ENCODE measurements at regions not wholly inside any gene's neighbourhood (a gene's known extent, or its start where the extent isn't known, plus 50 kb on each side); places are given as distances from the start of the nearest gene placed in this dataset.

DNA sequence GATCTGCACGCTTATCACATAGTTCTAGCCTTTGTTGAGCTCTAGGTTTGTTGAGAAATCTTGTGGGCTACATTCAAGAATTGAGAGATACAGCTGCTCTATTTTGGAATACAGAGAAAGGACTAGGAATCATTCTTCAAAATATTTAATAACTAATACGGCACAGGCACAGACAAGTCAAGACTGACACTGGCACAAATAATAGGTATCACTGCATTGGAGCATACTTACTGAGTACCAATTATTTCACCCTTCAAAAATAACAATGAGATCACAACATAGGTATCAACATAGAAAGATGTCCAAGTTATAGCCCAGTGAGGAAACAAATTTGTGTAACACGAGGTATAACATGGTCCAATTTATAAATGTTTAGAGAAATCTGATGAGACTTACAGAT, 133.7 kb upstream of the TSC22D2 start:
- DNase-seq = no peak
- POLR2A ChIA-PET (ENCODE audit: unreplicated experiment) = no interaction called here
- Histone ChIP-seq H3K27me3 (ENCODE audit: control insufficient read depth, insufficient read depth, low read length) (no peaks in the 10 kb centered on the region), H4K91ac (ENCODE audit: insufficient read depth, low read depth, low read length) (no peak overlapping the region), H3K14ac (replicated peaks; ENCODE audit: low read depth, low read length) (no peak overlapping the region), H2BK120ac (ENCODE audit: low read depth, low read length) (no peak overlapping the region), H3K4me2 (ENCODE audit: low read depth, low read length) (no peak overlapping the region), H2AK5ac (ENCODE audit: low read depth, low read length) (no peak overlapping the region), H2BK5ac (ENCODE audit: low read depth, low read length, poor library complexity, severe bottlenecking) (no peak overlapping the region), H4K20me1 (ENCODE audit: insufficient read depth, low read length) (no peaks in the 10 kb centered on the region), H3K4me3 (ENCODE audit: insufficient read depth, low read depth, low read length) (no peak overlapping the region), H2AK9ac (replicated peaks; ENCODE audit: low read depth, low read length, poor library complexity) (no peak overlapping the region), H2BK20ac (ENCODE audit: low read depth, low read length) (no peak overlapping the region), H3K27ac (ENCODE audit: insufficient read depth, low read length) (no peak overlapping the region), H3K23ac (ENCODE audit: low read depth, low read length) (no peak overlapping the region), H3K79me1 (ENCODE audit: low read depth in 1 of 2, low read length in 2 of 2) (no peaks in the 10 kb centered on the region), H3K4ac (ENCODE audit: low read depth, low read length) (no peak overlapping the region), H3K4me1 (ENCODE audit: control insufficient read depth, insufficient read depth, low read length) (peaks cover 6% of the 10 kb centered on the region), H2BK15ac (ENCODE audit: low read depth, low read length) (no peak overlapping the region), H3K9me3 (ENCODE audit: control insufficient read depth, insufficient read depth, low read length) (no peaks in the 10 kb centered on the region), H3K36me3 (ENCODE audit: control insufficient read depth, insufficient read depth, low read length) (no peaks in the 10 kb centered on the region), H3K9me1 (ENCODE audit: insufficient read depth, low read length) (no peaks in the 10 kb centered on the region), H2AFZ (replicated peaks; ENCODE audit: low read length, poor library complexity) (no peak overlapping the region), H4K5ac (ENCODE audit: low read depth, low read length) (no peak overlapping the region), H3K56ac (ENCODE audit: extremely low read depth, insufficient read depth, low read length) (no peak overlapping the region), H4K8ac (ENCODE audit: low read depth in 2 of 2, low read length in 2 of 2) (no peak overlapping the region), H3K9ac (ENCODE audit: low read depth, low read length) (no peak overlapping the region), H3K18ac (ENCODE audit: low read depth, low read length) (no peak overlapping the region; the same call in 1 of the 2 replicates)
- ATAC-seq (ENCODE audit: low read depth) = no peak
- dilution Hi-C loops (cut with HindIII; ENCODE audit: low sequenced_read_pairs, unreplicated experiment) = no loop called here
- no CpG with 5 or more reads among the region's 3 CpGs for WGBS, 2 experiments (ENCODE audit: extremely low coverage in 2 of 2, insufficient read length in 1 of 2)
- TF ChIP-seq MAFK (IDR thresholded peaks at IDR 0.05; ENCODE audit: low read depth, low read length) (no peak), BHLHE40 (IDR thresholded peaks at IDR 0.05; ENCODE audit: low read depth, low read length) (no peak), MXI1 (IDR thresholded peaks at IDR 0.05; ENCODE audit: borderline replicate concordance, low read depth, low read length) (no peak), SMC3 (IDR thresholded peaks at IDR 0.05; ENCODE audit: low read depth, low read length) (no peak), RFX5 (IDR thresholded peaks at IDR 0.05; ENCODE audit: low read depth, low read length) (no peak), MAZ (IDR thresholded peaks at IDR 0.05; ENCODE audit: borderline replicate concordance, low read depth, low read length) (no peak), RAD21 (IDR thresholded peaks at IDR 0.05; ENCODE audit: low read length) (no peak), CHD1 (IDR thresholded peaks at IDR 0.05; ENCODE audit: low read depth, low read length) (no peak), RCOR1 (IDR thresholded peaks at IDR 0.05; ENCODE audit: insufficient replicate concordance, low read length) (no peak), POLR2A (IDR thresholded peaks at IDR 0.05; ENCODE audit: low read depth, low read length) (no peak), CEBPB (IDR thresholded peaks at IDR 0.05; ENCODE audit: low read depth, low read length) (no peak)
- TF ChIP-seq, protein P1, sequence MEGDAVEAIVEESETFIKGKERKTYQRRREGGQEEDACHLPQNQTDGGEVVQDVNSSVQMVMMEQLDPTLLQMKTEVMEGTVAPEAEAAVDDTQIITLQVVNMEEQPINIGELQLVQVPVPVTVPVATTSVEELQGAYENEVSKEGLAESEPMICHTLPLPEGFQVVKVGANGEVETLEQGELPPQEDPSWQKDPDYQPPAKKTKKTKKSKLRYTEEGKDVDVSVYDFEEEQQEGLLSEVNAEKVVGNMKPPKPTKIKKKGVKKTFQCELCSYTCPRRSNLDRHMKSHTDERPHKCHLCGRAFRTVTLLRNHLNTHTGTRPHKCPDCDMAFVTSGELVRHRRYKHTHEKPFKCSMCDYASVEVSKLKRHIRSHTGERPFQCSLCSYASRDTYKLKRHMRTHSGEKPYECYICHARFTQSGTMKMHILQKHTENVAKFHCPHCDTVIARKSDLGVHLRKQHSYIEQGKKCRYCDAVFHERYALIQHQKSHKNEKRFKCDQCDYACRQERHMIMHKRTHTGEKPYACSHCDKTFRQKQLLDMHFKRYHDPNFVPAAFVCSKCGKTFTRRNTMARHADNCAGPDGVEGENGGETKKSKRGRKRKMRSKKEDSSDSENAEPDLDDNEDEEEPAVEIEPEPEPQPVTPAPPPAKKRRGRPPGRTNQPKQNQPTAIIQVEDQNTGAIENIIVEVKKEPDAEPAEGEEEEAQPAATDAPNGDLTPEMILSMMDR (conservative IDR thresholded peaks at IDR 0.05; ENCODE audit: low read depth, low read length) = no peak
- TF ChIP-seq, protein P2, sequence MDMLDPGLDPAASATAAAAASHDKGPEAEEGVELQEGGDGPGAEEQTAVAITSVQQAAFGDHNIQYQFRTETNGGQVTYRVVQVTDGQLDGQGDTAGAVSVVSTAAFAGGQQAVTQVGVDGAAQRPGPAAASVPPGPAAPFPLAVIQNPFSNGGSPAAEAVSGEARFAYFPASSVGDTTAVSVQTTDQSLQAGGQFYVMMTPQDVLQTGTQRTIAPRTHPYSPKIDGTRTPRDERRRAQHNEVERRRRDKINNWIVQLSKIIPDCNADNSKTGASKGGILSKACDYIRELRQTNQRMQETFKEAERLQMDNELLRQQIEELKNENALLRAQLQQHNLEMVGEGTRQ (IDR thresholded peaks at IDR 0.05; ENCODE audit: low read depth, low read length) = no peak
- CTCF ChIA-PET = no interaction called here
- no TSS peak for BruUV-seq (replicated peaks)
- intact Hi-C loops (cut with micrococcal nuclease) = no loop called here
- in situ Hi-C loops (cut with MboI; ENCODE audit: low sequenced_read_pairs) = no loop called here

Data from IMR-90 (cell line).